DOHH2 (cell line): ENCODE measurements at regions not wholly inside any gene's neighbourhood (a gene's known extent, or its start where the extent isn't known, plus 50 kb on each side); places are given as distances from the start of the nearest gene placed in this dataset.

Experiments
- EZH2phosphoT487 ChIP-seq: fragments of 200-600 bp; sonication (generic); IDR thresholded peaks from 2 replicates; pipeline ENCODE4 v1.6.1; 2017; ENCODE audit warnings: borderline replicate concordance, mild to moderate bottlenecking, antibody characterized with exemption, low read length, moderate library complexity, mixed read lengths
- TF ChIP-seq, protein P1 (sequence below): fragments of 200-600 bp; sonication (generic); IDR thresholded peaks from one replicate; pipeline ENCODE4 v1.5.1; 2014; ENCODE audit warnings: antibody characterized with exemption, mild to moderate bottlenecking, low read depth, low read length; ENCODE audit not compliant: poor library complexity, severe bottlenecking

- TF ChIP-seq, protein P1, sequence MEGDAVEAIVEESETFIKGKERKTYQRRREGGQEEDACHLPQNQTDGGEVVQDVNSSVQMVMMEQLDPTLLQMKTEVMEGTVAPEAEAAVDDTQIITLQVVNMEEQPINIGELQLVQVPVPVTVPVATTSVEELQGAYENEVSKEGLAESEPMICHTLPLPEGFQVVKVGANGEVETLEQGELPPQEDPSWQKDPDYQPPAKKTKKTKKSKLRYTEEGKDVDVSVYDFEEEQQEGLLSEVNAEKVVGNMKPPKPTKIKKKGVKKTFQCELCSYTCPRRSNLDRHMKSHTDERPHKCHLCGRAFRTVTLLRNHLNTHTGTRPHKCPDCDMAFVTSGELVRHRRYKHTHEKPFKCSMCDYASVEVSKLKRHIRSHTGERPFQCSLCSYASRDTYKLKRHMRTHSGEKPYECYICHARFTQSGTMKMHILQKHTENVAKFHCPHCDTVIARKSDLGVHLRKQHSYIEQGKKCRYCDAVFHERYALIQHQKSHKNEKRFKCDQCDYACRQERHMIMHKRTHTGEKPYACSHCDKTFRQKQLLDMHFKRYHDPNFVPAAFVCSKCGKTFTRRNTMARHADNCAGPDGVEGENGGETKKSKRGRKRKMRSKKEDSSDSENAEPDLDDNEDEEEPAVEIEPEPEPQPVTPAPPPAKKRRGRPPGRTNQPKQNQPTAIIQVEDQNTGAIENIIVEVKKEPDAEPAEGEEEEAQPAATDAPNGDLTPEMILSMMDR = no peak
- no peak for TF ChIP-seq EZH2phosphoT487
Measured at GRCh38 chr6:168835991-168836390, 395.0 kb downstream of the SMOC2 start.
